AG04450 (cell line): ENCODE measurements at regions not wholly inside any gene's neighbourhood (a gene's known extent, or its start where the extent isn't known, plus 50 kb on each side); places are given as distances from the start of the nearest gene placed in this dataset.

Experiments
- CTCF ChIA-PET: fragments of 300-600, 350-600 bp; formaldehyde crosslinking; extraction: SDS; loops from one replicate; lab custom pipeline; 2022; ENCODE audit warnings: antibody characterized with exemption, inconsistent platforms; lab: Charles Lee
- POLR2A ChIA-PET: fragments of 350-600 bp; formaldehyde crosslinking; extraction: SDS; loops from one replicate; lab custom pipeline; 2021; ENCODE audit warnings: antibody characterized with exemption, inconsistent platforms; lab: Yijun Ruan, JAX
- DNase-seq: peaks from one replicate; pipeline ENCODE4 v3.0.0-alpha.2; 2011; ENCODE audit warnings: low read depth, low spot score
- H3K27ac ChIP-seq: one replicate; pipeline ENCODE4 v1.5.1; 2012; ENCODE audit warnings: low read depth, low read length, control low read depth
- H3K27me3 ChIP-seq: one replicate; pipeline ENCODE4 v1.6.0; 2012; ENCODE audit warnings: low read length; ENCODE audit not compliant: control insufficient read depth, insufficient read depth
- H3K4me3 ChIP-seq: 2 replicates; pipeline ENCODE4 v1.5.1; 2011; ENCODE audit warnings: mild to moderate bottlenecking, low read depth, low read length, control low read depth
- H3K9me3 ChIP-seq: 2 replicates; pipeline ENCODE4 v1.5.1; 2012; ENCODE audit warnings: low read length; ENCODE audit not compliant: control insufficient read depth, insufficient read depth
- TF ChIP-seq, protein P1 (sequence below): IDR thresholded peaks from 2 replicates; pipeline ENCODE4 v1.5.1; 2011; ENCODE audit warnings: low read depth, low read length, control low read depth, inconsistent platforms

DNA sequence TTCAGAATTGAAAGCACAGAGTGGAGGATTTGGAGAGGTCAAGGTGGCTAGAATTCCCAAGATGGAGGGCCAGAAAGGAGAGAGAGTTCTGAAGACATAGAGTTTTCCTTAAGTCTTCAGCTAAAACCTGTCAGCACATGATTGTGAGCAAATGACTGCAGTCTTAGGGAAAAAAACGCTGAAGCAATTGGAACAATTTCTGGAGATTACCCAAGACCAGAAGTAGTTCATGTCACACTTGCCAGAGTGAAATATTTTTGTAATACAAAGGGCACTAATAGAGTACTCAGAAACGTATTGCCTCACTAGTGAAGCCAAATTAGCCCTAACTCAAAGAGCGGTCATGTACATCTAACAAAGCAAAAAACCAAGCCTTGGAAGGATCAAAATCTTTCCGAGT, 541.3 kb upstream of the MARCKS start:
- Histone ChIP-seq H3K27ac (no peak overlapping the region), H3K4me3 (no peak overlapping the region), H3K27me3 (no peaks in the 10 kb centered on the region), H3K9me3 (no peaks in the 10 kb centered on the region)
- TF ChIP-seq, protein P1, sequence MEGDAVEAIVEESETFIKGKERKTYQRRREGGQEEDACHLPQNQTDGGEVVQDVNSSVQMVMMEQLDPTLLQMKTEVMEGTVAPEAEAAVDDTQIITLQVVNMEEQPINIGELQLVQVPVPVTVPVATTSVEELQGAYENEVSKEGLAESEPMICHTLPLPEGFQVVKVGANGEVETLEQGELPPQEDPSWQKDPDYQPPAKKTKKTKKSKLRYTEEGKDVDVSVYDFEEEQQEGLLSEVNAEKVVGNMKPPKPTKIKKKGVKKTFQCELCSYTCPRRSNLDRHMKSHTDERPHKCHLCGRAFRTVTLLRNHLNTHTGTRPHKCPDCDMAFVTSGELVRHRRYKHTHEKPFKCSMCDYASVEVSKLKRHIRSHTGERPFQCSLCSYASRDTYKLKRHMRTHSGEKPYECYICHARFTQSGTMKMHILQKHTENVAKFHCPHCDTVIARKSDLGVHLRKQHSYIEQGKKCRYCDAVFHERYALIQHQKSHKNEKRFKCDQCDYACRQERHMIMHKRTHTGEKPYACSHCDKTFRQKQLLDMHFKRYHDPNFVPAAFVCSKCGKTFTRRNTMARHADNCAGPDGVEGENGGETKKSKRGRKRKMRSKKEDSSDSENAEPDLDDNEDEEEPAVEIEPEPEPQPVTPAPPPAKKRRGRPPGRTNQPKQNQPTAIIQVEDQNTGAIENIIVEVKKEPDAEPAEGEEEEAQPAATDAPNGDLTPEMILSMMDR, result no peak
- POLR2A ChIA-PET, result no interaction called here
- no peak for DNase-seq
- CTCF ChIA-PET, result interaction anchor here (1.5 kb wide), 1 partner anchor 9 kb away, joined by 3 read pairs; no protein-coding TSS in a partner anchor

- H3K9me3 ChIP-seq, result no peaks in the 10 kb centered on the region
- ChIA-PET POLR2A (no interaction called here), CTCF (no interaction called here)
- H3K27ac ChIP-seq, result no peak overlapping the region
- no peak overlapping the region for H3K4me3 ChIP-seq
- H3K27me3 ChIP-seq, result no peaks in the 10 kb centered on the region
- TF ChIP-seq, protein P1, result no peak
- DNase-seq, result no peak
Observed at GRCh38 chr6:113317442-113317841, 539.7 kb upstream of the MARCKS start.

DNA sequence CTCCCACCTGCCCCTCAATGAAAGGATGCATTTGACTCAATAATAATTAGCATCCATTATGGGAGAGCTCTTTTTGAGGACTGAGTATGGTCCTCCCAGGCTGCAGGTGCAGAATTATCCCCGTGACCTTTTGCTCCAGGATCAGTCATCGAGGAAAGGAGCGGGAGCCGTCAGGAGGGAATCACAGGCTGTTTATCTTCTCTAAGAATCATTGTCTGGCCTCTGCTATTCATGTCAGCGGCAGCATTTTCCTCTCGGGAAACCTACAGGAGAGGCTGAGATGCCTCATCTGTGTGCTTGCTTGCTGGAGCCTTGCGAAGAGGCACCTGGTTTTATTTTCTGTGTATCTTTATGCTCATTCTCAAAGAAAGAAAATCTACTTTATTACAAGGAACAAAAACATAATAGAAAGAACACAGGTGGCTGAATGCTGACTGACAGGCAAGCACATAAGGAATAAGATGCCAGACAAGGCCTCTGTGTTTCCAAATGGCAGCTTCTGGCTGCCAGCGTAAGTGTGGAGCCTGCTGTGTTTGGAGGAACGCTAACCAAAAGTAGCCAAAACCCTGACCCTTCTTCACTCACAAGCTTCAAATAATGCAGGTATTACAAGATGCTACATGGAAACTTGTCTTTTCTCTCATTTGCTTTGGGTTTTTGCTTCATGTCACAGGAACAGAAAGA, 539.1 kb upstream of the MARCKS start:
- ChIA-PET POLR2A (no interaction called here), CTCF (no interaction called here)
- no peak overlapping the region for H3K27ac ChIP-seq
- no peaks in the 10 kb centered on the region for H3K27me3 ChIP-seq
- TF ChIP-seq, protein P1, result no peak
- H3K4me3 ChIP-seq, result no peak overlapping the region
- no peak for DNase-seq
- no peaks in the 10 kb centered on the region for H3K9me3 ChIP-seq

DNA sequence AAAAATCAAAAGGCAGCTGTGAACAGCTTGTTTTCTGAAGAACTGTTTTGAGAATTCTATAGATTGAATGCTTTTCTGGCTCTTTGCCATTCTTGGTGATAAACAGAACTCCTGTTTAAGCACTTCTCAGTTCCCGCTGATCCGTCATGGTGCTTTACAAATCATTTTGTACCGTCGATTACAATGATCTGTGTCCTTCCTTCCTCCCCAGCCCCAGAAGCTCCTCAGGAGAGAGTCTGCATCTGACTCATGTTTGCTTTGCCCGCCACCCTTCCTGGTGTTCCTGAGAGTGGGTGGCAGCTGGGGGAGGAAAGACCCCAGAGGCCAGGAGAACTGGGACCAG, 538.6 kb upstream of the MARCKS start:
- Histone ChIP-seq H3K9me3 (no peaks in the 10 kb centered on the region), H3K27ac (no peak overlapping the region), H3K27me3 (no peaks in the 10 kb centered on the region), H3K4me3 (no peak overlapping the region)
- POLR2A ChIA-PET, result no interaction called here
- TF ChIP-seq, protein P1, result no peak
- DNase-seq, result no peak
- CTCF ChIA-PET, result no interaction called here

DNA sequence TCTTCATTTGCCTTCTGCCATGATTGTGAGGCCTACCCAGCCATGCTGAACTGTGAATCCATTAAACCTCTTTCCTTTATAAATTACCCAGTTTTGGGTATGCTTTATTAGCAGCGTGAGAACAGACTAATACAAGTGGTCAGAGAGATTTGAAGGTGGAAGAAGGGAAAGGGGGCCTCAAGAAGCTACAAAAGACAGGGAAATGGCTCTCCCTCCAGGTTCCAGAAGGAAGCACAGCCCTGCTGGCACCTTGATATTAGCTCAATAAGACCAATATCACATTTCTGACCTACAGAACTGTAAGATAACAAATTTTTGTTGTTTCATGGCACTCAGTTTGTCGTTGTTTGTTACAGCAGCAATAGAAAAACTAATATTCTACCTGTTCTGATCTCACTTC, 536.5 kb upstream of the MARCKS start:
- H3K9me3 ChIP-seq, result no peaks in the 10 kb centered on the region
- POLR2A ChIA-PET, result no interaction called here
- CTCF ChIA-PET, result interaction anchor here (1.5 kb wide), 1 partner anchor 9 kb away, joined by 4 read pairs; no protein-coding TSS in a partner anchor

More for the DNA sequence above, 536.5 kb upstream of the MARCKS start:
- no peak for DNase-seq
- TF ChIP-seq, protein P1, result no peak
- Histone ChIP-seq H3K27me3 (no peaks in the 10 kb centered on the region), H3K4me3 (no peak overlapping the region), H3K27ac (no peak overlapping the region)
